ENCODE measurements at regions not wholly inside any gene's neighbourhood (a gene's known extent, or its start where the extent isn't known, plus 50 kb on each side); places are given as distances from the start of the nearest gene placed in this dataset.

- no peaks in the 10 kb centered on the region for H3K4me1 ChIP-seq (replicated peaks; ENCODE audit: insufficient read depth)
Measured at GRCh38 chr4:12716896-12717295, 767.2 kb downstream of the RAB28 start.

GRCh38 chr4:12712648-12713339, 771.3 kb downstream of the RAB28 start:
- Histone ChIP-seq H3K9me3 (ENCODE audit: insufficient read depth, low read depth) (no peaks in the 10 kb centered on the region), H4K20me1 (ENCODE audit: insufficient read depth) (no peaks in the 10 kb centered on the region), H3F3A (ENCODE audit: insufficient read depth, low read depth) (no peaks in the 10 kb centered on the region), H3K4me2 (no peak overlapping the region), H3K9me2 (ENCODE audit: insufficient read depth) (no peaks in the 10 kb centered on the region), H3K79me2 (ENCODE audit: low read depth) (no peaks in the 10 kb centered on the region), H3K27me3 (ENCODE audit: insufficient read depth, low read depth) (no peaks in the 10 kb centered on the region), H3K36me3 (ENCODE audit: low read depth) (no peaks in the 10 kb centered on the region), H3K27ac (no peak overlapping the region), H3K4me1 (replicated peaks; ENCODE audit: insufficient read depth) (no peaks in the 10 kb centered on the region), H2AFZ (no peak overlapping the region), H3K4me3 (no peak overlapping the region)
- intact Hi-C loops (cut with micrococcal nuclease; ENCODE audit: unreplicated experiment): no loop called here
- ChIA-PET CTCF (no interaction called here), POLR2A (ENCODE audit: unreplicated experiment) (no interaction called here)
- TF ChIP-seq EZH2 (IDR thresholded peaks at IDR 0.05; ENCODE audit: low read depth) (no peak), CTCF (conservative IDR thresholded peaks at IDR 0.05) (no peak)
- no peak for DNase-seq
- no TSS peak for BruUV-seq (replicated peaks)

More at GRCh38 chr4:12716896-12717295, 767.2 kb downstream of the RAB28 start:
- Histone ChIP-seq H3F3A (ENCODE audit: insufficient read depth, low read depth) (no peaks in the 10 kb centered on the region), H3K4me2 (no peak overlapping the region), H3K4me3 (no peak overlapping the region), H3K79me2 (ENCODE audit: low read depth) (no peaks in the 10 kb centered on the region), H4K20me1 (ENCODE audit: insufficient read depth) (no peaks in the 10 kb centered on the region), H2AFZ (no peak overlapping the region), H3K9me3 (ENCODE audit: insufficient read depth, low read depth) (no peaks in the 10 kb centered on the region), H3K27ac (no peak overlapping the region), H3K27me3 (ENCODE audit: insufficient read depth, low read depth) (no peaks in the 10 kb centered on the region), H3K9me2 (ENCODE audit: insufficient read depth) (no peaks in the 10 kb centered on the region), H3K36me3 (ENCODE audit: low read depth) (no peaks in the 10 kb centered on the region)
- no peak for TF ChIP-seq CTCF (conservative IDR thresholded peaks at IDR 0.05)
- TF ChIP-seq EZH2 (IDR thresholded peaks at IDR 0.05; ENCODE audit: low read depth): no peak
- DNase-seq: no peak
- CTCF ChIA-PET: no interaction called here
- no TSS peak for BruUV-seq (replicated peaks)
- POLR2A ChIA-PET (ENCODE audit: unreplicated experiment): no interaction called here
- intact Hi-C loops (cut with micrococcal nuclease; ENCODE audit: unreplicated experiment): no loop called here

GRCh38 chr4:12707381-12708175, 776.6 kb downstream of the RAB28 start:
- no peaks in the 10 kb centered on the region for H3K79me2 ChIP-seq (ENCODE audit: low read depth)
- no peaks in the 10 kb centered on the region for H3K9me3 ChIP-seq (ENCODE audit: insufficient read depth, low read depth)
- TF ChIP-seq EZH2 (IDR thresholded peaks at IDR 0.05; ENCODE audit: low read depth) (no peak), CTCF (conservative IDR thresholded peaks at IDR 0.05) (no peak)
- no peaks in the 10 kb centered on the region for H3F3A ChIP-seq (ENCODE audit: insufficient read depth, low read depth)
- no TSS peak for BruUV-seq (replicated peaks)
- H3K4me2 ChIP-seq: no peak overlapping the region
- no peak for DNase-seq
- no peaks in the 10 kb centered on the region for H3K9me2 ChIP-seq (ENCODE audit: insufficient read depth)
- H3K4me1 ChIP-seq (replicated peaks; ENCODE audit: insufficient read depth): no peaks in the 10 kb centered on the region
- H3K36me3 ChIP-seq (ENCODE audit: low read depth): no peaks in the 10 kb centered on the region
- H3K4me3 ChIP-seq: no peak overlapping the region
- CTCF ChIA-PET: no interaction called here
- no peaks in the 10 kb centered on the region for H4K20me1 ChIP-seq (ENCODE audit: insufficient read depth)
- H3K27me3 ChIP-seq (ENCODE audit: insufficient read depth, low read depth): no peaks in the 10 kb centered on the region
- intact Hi-C loops (cut with micrococcal nuclease; ENCODE audit: unreplicated experiment): no loop called here
- H3K27ac ChIP-seq: no peak overlapping the region
- POLR2A ChIA-PET (ENCODE audit: unreplicated experiment): no interaction called here
- no peak overlapping the region for H2AFZ ChIP-seq

All from PC-9 (cell line).